ENCODE measurements at regions not wholly inside any gene's neighbourhood (a gene's known extent, or its start where the extent isn't known, plus 50 kb on each side); places are given as distances from the start of the nearest gene placed in this dataset.

DNA sequence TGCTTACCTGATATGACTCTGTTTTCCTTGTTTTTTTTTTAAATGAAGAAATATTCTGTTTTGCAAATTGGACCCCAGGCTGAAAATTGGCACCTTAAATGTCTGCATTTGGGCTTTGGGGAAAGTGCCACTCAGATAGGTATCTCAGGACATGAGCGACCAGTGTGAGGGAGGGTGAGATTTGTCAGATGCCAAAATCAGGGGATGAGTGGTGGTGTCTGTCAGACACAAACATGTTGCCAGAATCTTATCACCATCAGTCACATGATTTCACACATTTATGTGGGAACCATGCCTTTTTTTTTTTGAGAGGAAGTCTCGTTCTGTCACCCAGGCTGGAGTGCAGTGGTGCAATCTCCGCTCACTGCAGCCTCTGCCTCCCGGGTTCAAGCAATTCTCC is 75.6 kb upstream of the OSBPL11 start:
- no peak for TF ChIP-seq POLR2AphosphoS5 (IDR thresholded peaks at IDR 0.05; ENCODE audit: low read depth, low read length)
- TF ChIP-seq POLR2A (IDR thresholded peaks at IDR 0.05; ENCODE audit: low read depth, low read length): no peak
- TF ChIP-seq TAF1 (IDR thresholded peaks at IDR 0.05; ENCODE audit: low read depth, low read length): no peak
- no peak for TF ChIP-seq SPI1 (IDR thresholded peaks at IDR 0.05; ENCODE audit: low read depth, low read length)
